K562 (cell line): ENCODE measurements at regions not wholly inside any gene's neighbourhood (a gene's known extent, or its start where the extent isn't known, plus 50 kb on each side); places are given as distances from the start of the nearest gene placed in this dataset.

ENCODE experiments used
- CBX1 ChIP-seq: sonication (generic); IDR thresholded peaks from 2 replicates; pipeline ENCODE4 v1.6.1; 2016; ENCODE audit warnings: antibody characterized with exemption, low read depth, mild to moderate bottlenecking
- ELF4 ChIP-seq: fragments of 450-650 bp; formaldehyde crosslinking; IDR thresholded peaks from 2 replicates; pipeline ENCODE4 v1.4.0; 2022; ENCODE audit warnings: missing genetic modification characterization
- KHSRP ChIP-seq: fragments of 450-650 bp; IDR thresholded peaks from 2 replicates; pipeline ENCODE4 v1.6.1; 2017
- MAFG ChIP-seq: fragments of 450-650 bp; conservative IDR thresholded peaks from 2 replicates; pipeline ENCODE4 v1.6.1; 2016; ENCODE audit warnings: missing genetic modification characterization, missing compliant biosample characterization
- MLX ChIP-seq, 2 experiments: fragments of 450-650 bp in 1 of 2; sonication (generic) in 1 of 2; formaldehyde crosslinking; conservative IDR thresholded peaks; 2 replicates each; pipeline versions ENCODE4 v1.4.0 to v1.8.1; 2020 to 2022; ENCODE audit warnings: mild to moderate bottlenecking in 1 of 2, missing genetic modification reagents in 1 of 2
- MTF1 ChIP-seq: fragments of 250-450 bp; sonication (Bioruptor Pico); IDR thresholded peaks from 2 replicates; pipeline ENCODE4 v1.9.0; 2021; ENCODE audit warnings: moderate library complexity, mild to moderate bottlenecking, inconsistent platforms, borderline replicate concordance
- MXD1 ChIP-seq: fragments of 250-450 bp; sonication (Bioruptor Pico); IDR thresholded peaks from 2 replicates; pipeline ENCODE4 v1.8.0; 2021; ENCODE audit warnings: borderline replicate concordance, mild to moderate bottlenecking, moderate library complexity; ENCODE audit not compliant: poor library complexity, severe bottlenecking
- NFIX ChIP-seq: fragments of 250-450 bp; sonication (Bioruptor Pico); IDR thresholded peaks from 2 replicates; pipeline ENCODE4 v1.4.0; 2020; ENCODE audit warnings: low read depth, mild to moderate bottlenecking, moderate library complexity
- NFRKB ChIP-seq: fragments of 450-650 bp; IDR thresholded peaks from 2 replicates; pipeline ENCODE4 v1.6.1; 2016; ENCODE audit warnings: low read depth
- OTX1 ChIP-seq: fragments of 450-650 bp; formaldehyde crosslinking; IDR thresholded peaks from 2 replicates; pipeline ENCODE4 v1.4.0; 2022; ENCODE audit warnings: mild to moderate bottlenecking
- PHTF2 ChIP-seq: fragments of 250-450 bp; sonication (Bioruptor Pico); IDR thresholded peaks from 2 replicates; pipeline ENCODE4 v1.5.0; 2021; ENCODE audit warnings: mild to moderate bottlenecking
- POLR2A ChIP-seq: fragments of 450-650 bp; conservative IDR thresholded peaks from 2 replicates; pipeline ENCODE4 v1.6.1; 2016
- POLR2B ChIP-seq: fragments of 450-650 bp; IDR thresholded peaks from 2 replicates; pipeline ENCODE4 v1.6.1; 2018; ENCODE audit warnings: low read depth; ENCODE audit not compliant: partially characterized antibody
- POLR3A ChIP-seq: IDR thresholded peaks from 2 replicates; pipeline ENCODE4 v1.6.1; 2011; ENCODE audit warnings: borderline replicate concordance, mild to moderate bottlenecking, moderate library complexity; ENCODE audit not compliant: insufficient read length, insufficient read depth; ENCODE audit errors: extremely low read depth
- RBBP5 ChIP-seq: fragments of 200-600 bp; sonication (generic); IDR thresholded peaks from 2 replicates; pipeline ENCODE4 v1.6.1; 2012; ENCODE audit warnings: borderline replicate concordance, mild to moderate bottlenecking, low read length, control low read depth, inconsistent platforms; ENCODE audit not compliant: insufficient read depth, poor library complexity, severe bottlenecking
- SRF ChIP-seq, 2 experiments: fragments of 250-450, 450-650 bp in 1 of 2; sonication (Bioruptor Pico) in 1 of 2; sonication (generic) in 1 of 2; formaldehyde crosslinking; IDR thresholded peaks; 2 replicates each; pipeline versions ENCODE4 v1.5.0 to v1.5.1; 2020 to 2022; ENCODE audit warnings: mild to moderate bottlenecking in 1 of 2, missing genetic modification reagents in 1 of 2
- TCF7 ChIP-seq: sonication (generic); IDR thresholded peaks from 2 replicates; pipeline ENCODE4 v1.6.1; 2016; ENCODE audit warnings: antibody characterized with exemption, borderline replicate concordance
- YY1 ChIP-seq, 3 experiments: IDR thresholded peaks; 2 replicates each; pipeline ENCODE4 v1.6.1; 2011; ENCODE audit warnings: low read length in 2 of 3, mild to moderate bottlenecking in 2 of 3, moderate library complexity in 2 of 3, borderline replicate concordance in 1 of 3, control low read depth in 1 of 3, low read depth in 1 of 3; ENCODE audit not compliant: insufficient read depth in 3 of 3, insufficient replicate concordance in 2 of 3, control insufficient read depth in 1 of 3, insufficient read length in 1 of 3; ENCODE audit errors: extremely low read depth in 1 of 3
- ZBED1 ChIP-seq: IDR thresholded peaks from 2 replicates; pipeline ENCODE4 v1.6.1; 2014
- ZZZ3 ChIP-seq: fragments of 450-650 bp; IDR thresholded peaks from 2 replicates; pipeline ENCODE4 v1.6.1; 2016; ENCODE audit warnings: antibody characterized with exemption, mild to moderate bottlenecking, moderate library complexity
- TF ChIP-seq, protein P1 (sequence below): sonication (generic); formaldehyde crosslinking; IDR thresholded peaks from 2 replicates; pipeline ENCODE4 v1.8.1; 2022; ENCODE audit warnings: missing genetic modification reagents
- TF ChIP-seq, protein P2 (sequence below): fragments of 250-450 bp; sonication (Bioruptor Pico); IDR thresholded peaks from 2 replicates; pipeline ENCODE4 v1.8.0; 2022; ENCODE audit warnings: inconsistent platforms

GRCh38 chr21:33976082-33977016 lies 60.7 kb upstream of the ATP5PO start (continued):
- TF ChIP-seq YY1 (IDR thresholded peaks at IDR 0.05; ENCODE audit: borderline replicate concordance in 1 of 3, control insufficient read depth in 1 of 3, extremely low read depth in 1 of 3, insufficient read depth in 3 of 3, insufficient read length in 1 of 3, insufficient replicate concordance in 2 of 3, low read depth in 1 of 3, low read length in 2 of 3) = peak in 1 of 3 experiments; percentile 35
- TF ChIP-seq POLR3A = no peak
- no peak for TF ChIP-seq CBX1
- no peak for TF ChIP-seq MAFG (tag)
- peak; percentile 72 for TF ChIP-seq POLR2A
- TF ChIP-seq, protein P1, sequence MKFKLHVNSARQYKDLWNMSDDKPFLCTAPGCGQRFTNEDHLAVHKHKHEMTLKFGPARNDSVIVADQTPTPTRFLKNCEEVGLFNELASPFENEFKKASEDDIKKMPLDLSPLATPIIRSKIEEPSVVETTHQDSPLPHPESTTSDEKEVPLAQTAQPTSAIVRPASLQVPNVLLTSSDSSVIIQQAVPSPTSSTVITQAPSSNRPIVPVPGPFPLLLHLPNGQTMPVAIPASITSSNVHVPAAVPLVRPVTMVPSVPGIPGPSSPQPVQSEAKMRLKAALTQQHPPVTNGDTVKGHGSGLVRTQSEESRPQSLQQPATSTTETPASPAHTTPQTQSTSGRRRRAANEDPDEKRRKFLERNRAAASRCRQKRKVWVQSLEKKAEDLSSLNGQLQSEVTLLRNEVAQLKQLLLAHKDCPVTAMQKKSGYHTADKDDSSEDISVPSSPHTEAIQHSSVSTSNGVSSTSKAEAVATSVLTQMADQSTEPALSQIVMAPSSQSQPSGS = no peak
- no peak for TF ChIP-seq MLX (CRISPR knock-in tag; conservative IDR thresholded peaks at IDR 0.05)
- TF ChIP-seq POLR2B = peak; percentile 28
- no peak for TF ChIP-seq NFIX (CRISPR knock-in tag)
- peak; percentile 85; the same call in 1 of the 2 replicates for TF ChIP-seq NFRKB
- TF ChIP-seq SRF (CRISPR knock-in tag; IDR thresholded peaks at IDR 0.05) = no peak
- TF ChIP-seq TCF7 = no peak
- TF ChIP-seq ZBED1 = no peak
- TF ChIP-seq ZZZ3 = no peak
- no peak; the same call in 1 of the 2 replicates for TF ChIP-seq KHSRP
- TF ChIP-seq MTF1 (CRISPR knock-in tag) = no peak
- TF ChIP-seq, protein P2, sequence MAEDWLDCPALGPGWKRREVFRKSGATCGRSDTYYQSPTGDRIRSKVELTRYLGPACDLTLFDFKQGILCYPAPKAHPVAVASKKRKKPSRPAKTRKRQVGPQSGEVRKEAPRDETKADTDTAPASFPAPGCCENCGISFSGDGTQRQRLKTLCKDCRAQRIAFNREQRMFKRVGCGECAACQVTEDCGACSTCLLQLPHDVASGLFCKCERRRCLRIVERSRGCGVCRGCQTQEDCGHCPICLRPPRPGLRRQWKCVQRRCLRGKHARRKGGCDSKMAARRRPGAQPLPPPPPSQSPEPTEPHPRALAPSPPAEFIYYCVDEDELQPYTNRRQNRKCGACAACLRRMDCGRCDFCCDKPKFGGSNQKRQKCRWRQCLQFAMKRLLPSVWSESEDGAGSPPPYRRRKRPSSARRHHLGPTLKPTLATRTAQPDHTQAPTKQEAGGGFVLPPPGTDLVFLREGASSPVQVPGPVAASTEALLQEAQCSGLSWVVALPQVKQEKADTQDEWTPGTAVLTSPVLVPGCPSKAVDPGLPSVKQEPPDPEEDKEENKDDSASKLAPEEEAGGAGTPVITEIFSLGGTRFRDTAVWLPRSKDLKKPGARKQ (CRISPR knock-in tag) = no peak
- no peak for TF ChIP-seq MXD1 (CRISPR knock-in tag)
- no peak for TF ChIP-seq OTX1 (CRISPR knock-in tag)
- no peak for TF ChIP-seq PHTF2
- TF ChIP-seq RBBP5 = peak; percentile 68
- TF ChIP-seq ELF4 = no peak
